HG03196 (cell line): ENCODE measurements at regions not wholly inside any gene's neighbourhood (a gene's known extent, or its start where the extent isn't known, plus 50 kb on each side); places are given as distances from the start of the nearest gene placed in this dataset.
"Not testable (repeated sequence)": the region's sequence is repeated elsewhere in the genome, so short reads cannot be mapped to it uniquely, and the experiment has no call there.

Experiments used
- ATAC-seq: cut with Tn5 transposase; IDR thresholded peaks from one replicate; pipeline ENCODE4 v1.9.1; 2021; ENCODE audit not compliant: unreplicated experiment

DNA sequence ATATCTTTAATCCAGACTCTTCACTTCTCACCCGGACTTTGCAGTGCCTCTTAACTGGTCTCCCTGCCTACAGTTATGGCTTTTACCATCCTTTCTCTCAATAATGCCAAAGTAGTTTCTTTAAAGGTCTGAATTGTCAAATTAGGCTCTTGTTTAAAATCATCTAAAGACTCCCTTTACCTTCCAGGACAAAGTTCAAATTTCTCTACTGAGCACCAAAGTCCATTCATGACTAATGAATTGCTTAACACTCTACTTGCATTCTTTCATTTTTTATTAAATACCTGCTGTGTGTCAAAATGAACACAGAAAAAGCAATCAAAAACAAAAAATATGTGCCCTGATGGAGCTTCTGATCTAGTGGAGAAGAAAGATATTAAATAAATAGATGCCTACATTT lies 472.4 kb upstream of the UBE2E2 start:
- ATAC-seq: no peak

- no peak for ATAC-seq
Observed at GRCh38 chr3:22731901-22732300, 471.2 kb upstream of the UBE2E2 start.

GRCh38 chr3:22732641-22733040 lies 470.5 kb upstream of the UBE2E2 start:
- ATAC-seq: no peak

- ATAC-seq: no peak
Observed at GRCh38 chr3:22734207-22734606, 468.9 kb upstream of the UBE2E2 start.

DNA sequence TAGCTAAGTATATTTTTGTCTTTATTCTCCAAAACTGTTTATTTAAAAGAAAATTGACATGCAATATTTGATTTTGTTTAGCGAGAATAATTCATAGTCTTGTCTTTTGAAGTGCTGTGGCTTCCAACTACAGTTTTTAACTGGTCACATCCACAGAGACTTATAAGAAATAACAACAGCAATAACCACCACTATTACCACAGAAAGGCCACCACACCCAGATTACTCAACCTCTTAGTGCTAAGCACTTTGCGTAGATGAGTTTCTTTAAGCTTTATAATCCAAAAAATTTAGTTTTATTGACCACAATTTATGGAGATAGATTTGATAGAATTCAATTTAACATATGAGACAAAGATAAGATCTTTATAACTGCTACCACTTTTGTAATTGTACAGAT lies 468.4 kb upstream of the UBE2E2 start:
- ATAC-seq: no peak

DNA sequence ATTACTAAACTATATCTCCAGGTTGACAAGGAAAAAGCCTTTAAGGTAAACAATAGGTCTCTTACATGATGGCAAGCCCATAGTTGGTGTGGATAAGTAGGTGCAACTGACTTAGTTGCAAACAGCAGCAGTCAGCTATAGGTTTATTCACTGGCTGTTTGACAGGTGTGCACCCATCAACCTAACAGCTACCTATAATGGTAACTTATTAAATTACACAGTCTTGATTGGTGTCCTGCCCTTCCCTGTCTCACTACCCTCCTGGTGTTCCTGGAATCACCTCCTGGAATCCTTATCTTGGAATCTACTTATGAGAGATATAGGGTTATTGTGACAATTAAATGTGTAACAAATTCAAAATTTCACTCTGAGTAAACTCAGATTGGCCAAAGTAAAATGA lies 467.8 kb upstream of the UBE2E2 start:
- no peak for ATAC-seq

- ATAC-seq: not testable (repeated sequence)
Observed at GRCh38 chr3:22743386-22743785, 459.7 kb upstream of the UBE2E2 start.

DNA sequence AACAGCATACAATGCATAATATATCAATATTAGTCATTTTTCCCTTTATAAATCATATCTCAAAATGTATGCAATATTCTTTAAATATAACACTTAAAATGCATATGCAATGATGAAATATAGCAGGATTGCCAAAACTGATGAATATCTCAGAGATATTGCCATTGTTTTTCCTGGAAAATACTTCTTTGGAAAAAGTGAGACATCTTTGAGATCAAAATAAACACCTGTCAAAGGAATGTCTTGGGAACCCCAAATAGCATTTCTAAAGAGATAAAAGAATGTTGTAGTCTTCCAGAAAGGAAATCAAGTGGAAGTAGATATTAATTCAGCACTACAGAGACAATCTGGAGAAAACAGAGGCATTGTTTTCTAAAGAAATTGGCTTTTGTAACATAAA lies 457.8 kb upstream of the UBE2E2 start:
- no peak for ATAC-seq

DNA sequence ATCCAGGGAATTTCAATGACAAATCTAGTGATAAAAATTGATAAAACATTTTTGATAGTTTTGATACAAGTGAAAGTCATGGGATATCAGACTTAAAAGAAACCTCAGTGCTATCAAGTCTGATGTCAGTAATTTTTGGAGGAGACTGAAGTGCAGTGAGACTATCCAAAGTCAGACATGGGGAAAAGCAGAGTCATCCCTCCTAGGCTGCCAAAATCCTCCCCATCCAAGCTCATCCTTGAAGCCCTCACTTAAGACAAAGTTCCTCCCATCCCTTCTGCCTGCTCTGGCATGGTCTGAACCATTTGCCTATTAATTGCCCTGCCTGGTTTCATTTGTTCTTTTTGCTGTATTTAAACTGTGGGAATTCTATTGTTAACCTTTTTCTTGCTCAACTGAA lies 456.9 kb upstream of the UBE2E2 start:
- ATAC-seq: no peak

DNA sequence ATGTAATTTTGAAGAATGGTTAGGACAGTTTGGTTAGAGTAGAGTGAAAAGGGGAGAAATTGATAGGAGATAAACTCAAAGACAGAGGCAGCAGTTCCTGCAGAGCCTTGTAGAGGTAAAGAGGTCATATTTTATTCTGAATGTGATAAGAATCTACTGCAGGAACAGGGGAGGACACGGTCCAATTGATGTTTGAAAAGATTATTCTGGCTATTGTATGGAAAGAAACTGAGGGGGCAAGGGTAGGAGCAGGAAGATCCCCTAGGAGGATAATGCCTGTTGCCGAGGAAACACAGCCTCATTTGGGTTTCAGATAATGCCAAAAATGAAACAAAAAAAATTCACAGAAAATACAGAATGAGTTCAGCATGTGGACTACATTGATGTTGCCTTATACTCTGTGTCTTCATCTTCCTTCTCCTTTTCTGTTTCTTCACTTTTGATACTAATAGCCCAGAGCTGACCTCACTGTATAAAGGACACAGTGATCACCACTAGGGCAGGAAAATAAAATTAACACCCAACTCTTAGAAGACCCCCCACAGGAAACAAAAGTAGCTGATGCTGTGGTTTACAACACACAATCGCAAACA lies 454.6 kb upstream of the UBE2E2 start:
- no peak for ATAC-seq

DNA sequence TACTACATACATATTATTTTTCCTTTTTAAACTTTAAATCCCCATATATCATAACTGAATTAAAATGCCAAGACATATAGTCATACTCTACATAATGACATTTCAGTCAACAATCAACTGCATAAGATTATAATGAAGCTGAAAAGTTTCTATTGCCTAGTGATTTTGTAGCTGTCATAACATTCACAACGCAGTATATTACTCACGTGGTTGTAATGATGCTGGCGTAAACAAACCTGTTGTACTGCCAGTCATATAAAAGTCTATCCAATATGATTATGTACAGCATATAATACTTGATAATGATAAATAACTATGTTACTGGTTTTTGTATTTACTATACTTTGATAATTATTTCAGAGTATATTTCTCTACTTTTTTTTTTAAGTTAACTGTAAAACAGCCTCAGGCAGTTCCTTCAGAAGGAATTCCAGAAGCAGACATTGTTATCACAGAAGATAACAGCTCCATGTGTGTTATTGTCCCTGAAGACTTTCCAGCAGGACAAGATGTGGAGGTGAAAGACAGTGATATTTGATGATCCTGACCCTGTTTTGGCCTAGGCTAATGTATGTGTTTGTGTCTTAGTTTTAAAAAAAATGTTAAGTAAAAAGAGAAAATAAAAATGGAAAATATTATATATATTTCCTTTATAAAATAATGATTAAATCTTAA lies 443.4 kb upstream of the UBE2E2 start:
- ATAC-seq: no peak

DNA sequence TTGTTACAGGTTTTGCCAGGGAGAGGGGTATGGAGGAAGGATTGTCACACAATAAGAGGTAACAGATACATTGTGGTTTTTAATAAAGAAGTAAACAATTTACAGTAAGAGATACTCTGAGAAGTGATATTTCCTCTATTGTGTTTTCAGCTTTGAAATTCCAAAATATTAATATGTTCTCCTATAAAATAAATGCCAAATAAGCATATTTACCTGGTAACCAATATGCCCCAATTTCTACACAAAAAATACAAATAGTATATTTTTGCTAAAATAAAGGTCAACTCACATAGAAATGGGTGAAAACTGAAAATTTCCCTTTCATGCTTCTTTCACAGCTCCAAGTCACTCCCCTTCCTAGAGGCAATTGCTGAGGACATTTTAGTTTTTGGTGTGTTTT lies 437.4 kb upstream of the UBE2E2 start:
- no peak for ATAC-seq

GRCh38 chr3:22777834-22778233 lies 425.3 kb upstream of the UBE2E2 start:
- ATAC-seq: no peak

DNA sequence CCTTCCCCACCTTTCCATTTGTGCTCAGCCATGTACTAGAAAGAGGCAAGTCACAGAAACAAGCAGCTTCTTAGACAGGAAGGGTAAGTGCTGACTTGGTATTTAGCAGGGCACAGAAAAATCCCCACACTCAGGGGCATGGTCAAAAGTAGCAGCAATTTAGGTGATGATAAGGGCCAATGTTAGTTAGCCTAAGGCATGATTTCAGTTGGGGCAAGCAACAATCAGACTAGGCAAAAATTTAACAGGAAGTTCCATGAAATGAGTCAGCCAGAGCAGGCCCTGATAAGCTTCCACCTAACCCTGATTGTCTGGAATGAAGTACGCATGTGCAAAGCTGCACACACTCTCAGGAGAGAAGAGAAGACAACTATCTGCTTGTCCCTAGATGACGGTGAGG lies 423.4 kb upstream of the UBE2E2 start:
- ATAC-seq: no peak

DNA sequence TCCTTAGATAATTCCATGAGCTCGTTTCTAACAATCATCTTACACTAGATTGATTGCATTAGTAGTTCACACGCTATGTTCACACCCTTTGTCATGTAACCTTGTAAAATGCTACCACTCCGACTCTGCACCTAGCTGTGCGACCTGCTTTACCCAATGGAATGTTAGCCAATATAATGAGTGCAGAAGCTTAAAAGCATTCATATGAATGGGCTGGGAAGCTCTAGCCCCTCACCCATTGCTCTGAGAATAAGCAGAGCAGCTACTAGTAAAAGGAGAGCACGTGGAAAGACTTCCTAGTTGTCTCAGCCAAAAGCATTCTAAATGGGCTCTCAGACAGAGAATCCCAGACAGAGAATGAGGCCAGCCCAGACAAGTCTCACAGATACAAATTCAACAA lies 410.6 kb upstream of the UBE2E2 start:
- ATAC-seq: no peak

GRCh38 chr3:22795917-22796316 lies 407.2 kb upstream of the UBE2E2 start:
- ATAC-seq: no peak

- ATAC-seq: no peak
Observed at GRCh38 chr3:22798461-22798860, 404.7 kb upstream of the UBE2E2 start.

DNA sequence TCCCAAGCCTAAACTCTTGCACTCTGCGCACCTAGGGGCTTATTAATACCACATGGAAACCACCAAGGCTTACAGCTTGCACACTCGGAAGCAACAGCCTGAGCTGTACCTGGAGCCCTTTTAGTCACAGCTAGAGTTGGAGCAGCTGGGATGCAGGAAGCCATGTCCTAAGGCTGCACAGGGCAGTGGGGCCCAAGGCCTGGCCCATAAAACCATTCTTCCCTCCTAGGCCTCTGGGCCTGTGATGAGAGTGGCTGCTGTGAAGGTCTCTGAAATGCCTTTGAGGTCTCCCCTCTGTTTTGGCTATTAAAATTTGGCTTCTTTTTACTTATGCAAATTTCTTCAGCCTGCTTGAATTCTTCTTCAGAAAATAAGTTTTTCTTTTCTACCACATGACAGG lies 383.9 kb upstream of the UBE2E2 start:
- ATAC-seq: no peak

DNA sequence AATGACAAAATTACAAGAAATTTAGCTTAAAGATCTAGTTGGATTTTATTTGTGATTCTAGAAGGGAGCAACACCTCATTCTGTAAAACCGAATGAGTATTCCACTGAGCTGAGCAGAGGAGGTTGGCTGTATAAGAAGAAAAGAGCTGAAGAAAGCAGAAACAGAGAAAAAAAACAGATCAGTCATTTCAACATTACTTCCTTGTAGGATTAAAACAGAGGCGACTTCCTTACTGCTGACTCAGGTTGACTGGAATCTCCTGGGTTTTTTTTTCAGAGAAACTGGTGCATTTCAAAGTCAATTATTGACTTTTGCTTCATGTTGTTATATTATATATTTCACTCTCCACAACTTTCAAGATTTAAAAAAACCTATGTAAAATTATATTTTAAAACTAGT lies 368.1 kb upstream of the UBE2E2 start:
- no peak for ATAC-seq

GRCh38 chr3:22836131-22836530 lies 367.0 kb upstream of the UBE2E2 start:
- ATAC-seq: no peak

DNA sequence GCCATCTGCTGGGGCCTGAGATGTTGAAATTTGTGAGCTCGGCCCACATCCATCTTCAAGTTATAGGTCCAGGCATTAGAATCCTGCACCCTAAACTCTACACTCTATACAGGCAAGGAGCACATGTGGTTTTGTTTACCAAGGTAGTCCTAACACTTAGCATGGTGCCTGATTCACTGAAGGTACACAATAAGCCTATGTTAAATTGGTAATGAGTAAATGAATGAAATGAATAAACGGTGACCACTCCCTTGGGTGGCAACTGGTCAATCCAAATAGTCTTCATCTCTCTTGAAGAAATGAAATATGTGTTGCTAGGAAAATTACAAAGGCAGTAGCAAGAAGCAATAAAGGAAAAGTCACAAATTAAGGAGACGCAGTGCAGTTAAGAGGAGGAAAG lies 359.3 kb upstream of the UBE2E2 start:
- no peak for ATAC-seq

GRCh38 chr3:22846566-22846965 lies 356.6 kb upstream of the UBE2E2 start:
- ATAC-seq: no peak

DNA sequence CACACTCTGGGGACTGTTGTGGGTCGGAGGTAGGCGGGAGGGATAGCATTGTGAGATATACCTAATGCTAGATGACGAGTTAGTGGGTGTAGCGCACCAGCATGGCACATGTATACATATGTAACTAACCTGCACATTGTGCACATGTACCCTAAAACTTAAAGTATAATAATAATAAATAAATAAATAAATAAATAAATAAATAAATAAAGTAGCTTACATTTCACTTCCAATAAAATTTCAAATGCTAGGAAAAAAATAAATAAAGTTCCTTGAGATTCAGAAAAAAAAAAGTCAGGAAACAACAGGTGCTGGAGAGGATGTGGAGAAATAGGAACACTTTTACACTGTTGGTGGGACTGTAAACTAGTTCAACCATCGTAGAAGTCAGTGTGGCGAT lies 353.5 kb upstream of the UBE2E2 start:
- ATAC-seq: not testable (repeated sequence)
